Daoy (cell line): ENCODE measurements at regions not wholly inside any gene's neighbourhood (a gene's known extent, or its start where the extent isn't known, plus 50 kb on each side); places are given as distances from the start of the nearest gene placed in this dataset.

Experiments
- DNase-seq: peaks from one replicate; pipeline ENCODE4 v3.0.0-alpha.2; 2015; ENCODE audit warnings: low read depth

DNA sequence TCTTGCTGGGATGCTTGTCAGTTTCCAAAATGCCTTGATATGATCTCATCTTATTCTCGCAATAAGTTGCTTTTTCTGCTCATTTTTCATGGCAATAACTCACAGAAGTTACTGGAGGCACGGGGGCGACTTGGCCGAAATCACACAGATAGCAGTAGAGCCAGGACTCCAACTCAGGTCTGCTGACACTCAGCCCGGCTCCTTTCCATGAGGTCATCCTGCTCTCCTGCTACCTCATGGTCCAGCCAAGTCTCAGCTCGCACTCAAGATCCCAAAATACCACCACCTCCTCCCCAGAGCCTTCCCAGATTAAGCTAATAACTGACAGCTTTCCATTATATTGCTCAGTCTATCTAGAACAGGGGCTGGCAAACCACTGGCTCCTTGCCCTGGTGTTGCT is 269.5 kb downstream of the MAP2K4 start:
- DNase-seq, result no peak

GRCh38 chr17:12296209-12296625 is 275.5 kb downstream of the MAP2K4 start:
- DNase-seq, result peak; percentile 27

GRCh38 chr17:12301551-12301950 is 280.9 kb downstream of the MAP2K4 start:
- no peak for DNase-seq

DNA sequence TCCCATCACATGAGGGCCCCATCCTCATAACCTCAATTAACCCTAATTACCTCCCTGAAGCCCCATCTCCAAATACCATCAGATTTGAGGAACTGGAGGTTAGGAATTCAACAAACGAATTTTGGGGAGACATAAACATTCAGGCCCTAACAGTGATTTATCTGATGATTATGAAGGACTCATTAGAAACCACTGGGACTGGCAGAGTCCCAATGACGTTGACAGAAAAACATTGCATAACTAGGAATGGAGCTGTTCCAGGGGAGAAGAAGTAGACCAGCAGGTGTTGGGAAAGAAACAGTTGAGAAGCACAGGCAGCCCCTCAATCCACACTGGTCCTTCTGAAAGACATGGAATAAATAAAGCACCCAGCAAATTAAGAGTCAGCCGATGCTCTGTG is 282.0 kb downstream of the MAP2K4 start:
- DNase-seq, result no peak

DNA sequence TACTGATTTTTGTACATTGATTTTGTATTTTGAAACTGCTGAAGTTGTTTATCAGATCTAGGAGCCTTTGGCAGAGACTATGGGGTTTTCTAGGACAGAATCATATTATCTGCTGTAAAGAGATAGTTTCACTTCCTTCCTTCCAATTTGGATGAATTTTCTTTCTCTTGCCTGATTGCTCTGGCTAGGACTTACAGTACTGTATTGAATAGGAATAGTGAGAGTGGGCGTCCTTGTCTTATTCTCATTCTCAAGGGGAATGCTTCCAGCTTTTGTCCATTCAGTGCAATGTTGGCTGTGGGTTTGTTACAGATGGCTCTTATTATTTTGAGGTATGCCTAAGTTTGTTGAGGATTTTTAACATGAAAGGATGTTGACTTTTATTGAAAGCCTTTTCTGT is 290.1 kb downstream of the MAP2K4 start:
- DNase-seq, result no peak

GRCh38 chr17:12312692-12313091 is 292.0 kb downstream of the MAP2K4 start:
- no peak for DNase-seq

DNA sequence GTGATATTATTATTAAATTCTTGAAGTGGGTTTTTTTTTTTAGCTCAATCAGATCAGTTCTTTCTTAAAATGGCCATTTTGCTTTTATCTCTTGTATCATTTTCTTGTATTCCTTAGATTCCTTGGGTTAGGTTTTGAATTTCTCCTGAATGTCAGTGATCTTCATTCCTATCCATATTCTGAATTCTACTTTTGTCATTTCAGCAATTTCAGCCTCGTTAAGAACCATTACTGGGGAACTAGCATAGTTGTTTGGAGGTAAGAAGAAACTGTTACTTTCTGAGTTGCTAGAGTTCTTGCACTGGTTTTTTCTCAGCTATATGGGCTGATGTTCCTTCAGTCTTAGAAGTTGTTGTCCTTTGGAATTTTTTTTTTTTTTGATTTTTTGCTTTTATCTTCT is 293.1 kb downstream of the MAP2K4 start:
- DNase-seq, result no peak

GRCh38 chr17:12316021-12316420 is 295.3 kb downstream of the MAP2K4 start:
- DNase-seq, result no peak

DNA sequence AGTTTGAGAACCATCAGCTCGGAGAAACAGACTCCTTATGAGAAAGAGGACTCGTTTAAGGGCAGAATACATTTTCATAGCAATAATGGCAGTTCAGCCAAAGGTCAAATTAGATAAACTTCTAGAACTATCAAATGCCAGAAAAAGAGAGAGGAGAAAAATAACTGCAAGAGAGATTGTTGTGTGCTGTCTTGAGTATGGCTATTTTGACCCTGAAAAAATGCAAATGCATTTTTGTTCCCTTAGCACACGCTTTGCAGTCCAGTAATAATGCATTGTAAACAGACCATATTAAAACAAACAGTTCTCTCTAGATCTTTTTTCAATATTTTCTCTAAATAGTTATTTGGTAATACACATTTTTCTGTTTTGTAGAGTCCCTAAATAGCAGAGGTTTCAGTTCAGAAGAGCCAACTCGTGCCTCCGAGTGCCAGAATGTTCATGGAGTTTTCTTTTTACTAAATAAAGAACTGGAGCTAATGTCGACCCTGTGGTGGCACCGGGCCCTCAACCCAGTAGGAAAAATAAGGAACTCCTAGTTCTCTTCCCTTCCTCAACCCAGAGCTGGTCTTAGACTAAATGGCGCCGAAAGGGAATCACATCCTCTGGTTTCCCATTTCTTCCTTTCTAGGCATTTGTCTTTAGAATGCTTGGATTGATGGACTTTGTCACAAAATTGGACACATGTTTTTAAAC is 298.0 kb downstream of the MAP2K4 start:
- DNase-seq, result no peak

DNA sequence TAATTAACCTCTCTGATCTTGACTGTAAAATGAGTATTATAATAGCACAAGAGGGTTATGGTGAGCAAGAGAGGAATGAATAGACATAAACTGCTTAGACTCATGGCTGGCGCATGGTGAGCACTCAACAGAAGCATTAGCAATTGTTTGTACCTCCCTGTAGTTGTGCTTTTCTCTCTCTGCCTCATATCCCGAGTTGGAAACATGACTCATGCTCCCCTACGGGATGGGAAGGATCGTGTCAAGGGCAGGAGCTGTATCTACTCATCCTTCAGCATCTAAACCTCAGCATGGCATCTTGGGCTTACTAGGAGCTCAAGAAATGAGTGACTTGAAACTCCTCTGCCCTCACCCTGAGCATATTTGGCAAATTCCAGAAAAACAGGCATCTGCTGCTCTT is 299.6 kb downstream of the MAP2K4 start:
- peak; percentile 74 for DNase-seq

- no peak for DNase-seq
These were observed 307.5 kb downstream of the MAP2K4 start for GRCh38 chr17:12328204-12328603.

DNA sequence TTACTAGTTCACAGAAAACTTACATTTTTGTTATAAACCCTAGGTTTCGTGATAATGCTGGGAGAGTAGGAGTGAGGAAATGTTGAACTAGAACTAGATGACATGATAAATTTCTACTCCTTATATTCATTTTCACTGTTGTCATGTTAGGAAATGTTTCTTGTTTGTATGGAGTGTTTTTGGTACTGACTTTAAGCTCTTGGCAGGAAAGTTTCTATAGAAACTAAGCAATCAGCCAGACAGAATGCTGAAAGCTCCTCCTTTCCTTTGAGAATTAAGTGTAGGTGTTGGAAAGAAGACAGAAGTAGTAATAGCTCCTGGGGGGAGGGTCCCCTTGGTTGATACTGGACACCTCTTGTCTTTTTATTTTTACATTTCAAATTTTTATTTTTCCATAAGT is 309.8 kb downstream of the MAP2K4 start:
- no peak for DNase-seq

GRCh38 chr17:12341328-12341727 is 320.7 kb downstream of the MAP2K4 start:
- DNase-seq, result no peak

- no peak for DNase-seq
These were observed 321.5 kb downstream of the MAP2K4 start for GRCh38 chr17:12342161-12342560.

- peak; percentile 65 for DNase-seq
These were observed 322.1 kb downstream of the MAP2K4 start for GRCh38 chr17:12342609-12343435.

- DNase-seq, result no peak
These were observed 317.2 kb upstream of the MYOCD start for GRCh38 chr17:12348476-12348875.

- no peak for DNase-seq
These were observed 316.4 kb upstream of the MYOCD start for GRCh38 chr17:12349297-12349696.

- DNase-seq, result no peak
These were observed 313.6 kb upstream of the MYOCD start for GRCh38 chr17:12352127-12352526.

DNA sequence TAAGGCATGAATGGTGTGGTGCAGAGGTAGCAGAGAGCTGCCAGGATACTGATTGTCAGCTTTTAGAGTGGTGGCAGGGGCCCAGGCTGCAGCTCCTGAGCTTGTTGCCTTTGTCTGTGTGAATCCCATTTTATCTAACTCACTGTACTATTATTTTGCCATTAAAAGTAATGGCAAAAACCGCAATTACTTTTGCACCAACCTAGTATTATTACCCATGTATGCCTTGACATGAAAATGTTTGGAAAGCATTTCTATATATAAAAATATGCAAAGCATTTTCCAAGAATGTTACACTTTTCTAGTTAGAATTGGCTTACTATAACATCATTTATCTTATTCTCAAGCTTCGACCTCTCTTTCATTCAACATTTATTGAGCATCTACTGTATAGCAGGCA is 308.1 kb upstream of the MYOCD start:
- DNase-seq, result no peak

GRCh38 chr17:12358477-12358876 is 307.2 kb upstream of the MYOCD start:
- no peak for DNase-seq

GRCh38 chr17:12362853-12363455 is 302.7 kb upstream of the MYOCD start:
- DNase-seq, result no peak

GRCh38 chr17:12365805-12366204 is 299.9 kb upstream of the MYOCD start:
- DNase-seq, result no peak

- DNase-seq, result no peak
These were observed 296.6 kb upstream of the MYOCD start for GRCh38 chr17:12369065-12369464.
